NCI-H2227 (cell line): ENCODE measurements at regions not wholly inside any gene's neighbourhood (a gene's known extent, or its start where the extent isn't known, plus 50 kb on each side); places are given as distances from the start of the nearest gene placed in this dataset.
"Not testable (repeated sequence)": the region's sequence is repeated elsewhere in the genome, so short reads cannot be mapped to it uniquely, and the experiment has no call there.

Experiments used
- DNase-seq: peaks from one replicate; lab custom pipeline; 2025; ENCODE audit not compliant: unreplicated experiment; lab: John Stamatoyannopoulos, UW

DNA sequence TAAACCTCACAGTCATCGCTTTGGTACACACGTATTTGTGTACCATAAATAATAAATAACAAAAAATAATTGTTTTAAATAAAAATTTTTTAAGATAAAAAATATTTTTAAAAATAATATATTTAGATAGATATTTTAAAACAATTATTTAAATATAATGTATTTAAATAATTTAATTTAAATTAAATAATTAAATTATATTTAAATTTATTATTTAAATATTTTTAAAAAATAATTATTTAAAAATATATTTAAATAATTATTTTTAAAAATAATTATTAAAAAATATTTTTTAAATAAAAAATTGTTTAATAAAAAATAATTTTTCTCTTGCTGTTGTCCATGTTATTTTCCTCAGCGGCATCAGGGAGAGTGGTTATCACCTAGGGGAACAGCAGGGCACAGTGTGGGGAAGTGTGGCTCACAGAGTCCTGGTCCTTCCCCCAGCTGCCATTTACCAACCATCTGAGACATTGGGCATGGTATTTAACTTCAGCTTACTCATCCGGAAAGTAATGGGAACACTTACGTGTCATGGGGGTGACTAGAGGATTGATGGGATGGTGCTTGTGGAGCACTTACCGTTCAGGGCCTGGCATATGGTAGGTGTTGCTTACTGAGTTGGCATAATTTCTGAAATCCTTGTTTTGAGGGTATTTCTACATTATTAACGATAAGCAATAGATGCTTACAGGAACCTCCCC lies 92.9 kb upstream of the TSPAN2 start:
- peak; percentile 6 for DNase-seq

DNA sequence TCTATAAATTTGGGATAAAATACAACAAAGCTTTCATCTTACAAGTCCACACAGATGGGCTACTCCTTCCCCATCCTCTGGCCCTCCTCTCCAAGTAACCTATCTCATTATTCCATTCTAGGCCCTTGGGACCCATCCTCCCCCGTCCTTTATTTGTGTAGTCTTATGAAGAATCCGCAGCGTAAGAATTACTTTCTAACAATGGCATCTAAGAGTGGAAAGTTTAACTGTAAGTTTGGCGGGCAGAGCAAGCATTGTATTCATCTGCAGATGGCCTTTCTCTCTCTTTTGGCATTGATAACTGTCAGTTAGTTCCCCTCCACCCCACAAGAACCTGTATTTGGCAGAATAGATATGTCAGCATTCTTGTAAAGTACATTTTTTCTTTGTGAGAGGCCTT lies 91.9 kb upstream of the TSPAN2 start:
- DNase-seq, result no peak

DNA sequence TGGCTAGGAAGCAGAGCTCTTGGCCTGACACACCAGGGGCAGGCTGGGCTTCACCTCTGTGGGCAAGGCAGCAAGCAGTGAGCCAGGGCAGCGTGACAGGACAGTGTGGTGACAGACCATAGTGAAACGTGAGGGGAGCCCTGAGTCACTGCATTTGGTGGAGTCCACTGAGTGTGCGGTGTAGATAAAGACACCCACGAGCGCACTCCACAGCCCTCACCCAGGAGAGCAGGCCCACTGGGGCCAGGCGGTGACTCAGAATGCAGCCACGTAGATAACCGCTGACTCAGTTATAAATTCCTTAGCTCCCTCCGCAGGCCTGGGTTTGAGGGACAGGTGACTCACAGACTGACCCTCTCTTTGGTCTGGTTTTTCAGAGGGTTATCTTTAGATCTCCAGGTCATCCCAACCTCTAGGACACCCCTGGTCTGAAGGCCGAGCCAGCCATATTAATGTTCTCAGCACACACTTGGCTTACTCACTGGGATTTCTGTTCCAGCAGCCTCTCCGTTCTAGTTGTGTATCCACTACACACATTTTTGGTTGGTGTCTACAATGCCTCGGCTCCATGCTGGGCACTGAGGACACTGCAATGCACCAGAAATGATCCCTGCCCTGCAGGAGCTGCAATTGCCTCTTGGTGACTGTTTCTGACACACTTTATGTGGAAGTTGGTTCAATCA lies 90.2 kb upstream of the TSPAN2 start:
- DNase-seq, result no peak

DNA sequence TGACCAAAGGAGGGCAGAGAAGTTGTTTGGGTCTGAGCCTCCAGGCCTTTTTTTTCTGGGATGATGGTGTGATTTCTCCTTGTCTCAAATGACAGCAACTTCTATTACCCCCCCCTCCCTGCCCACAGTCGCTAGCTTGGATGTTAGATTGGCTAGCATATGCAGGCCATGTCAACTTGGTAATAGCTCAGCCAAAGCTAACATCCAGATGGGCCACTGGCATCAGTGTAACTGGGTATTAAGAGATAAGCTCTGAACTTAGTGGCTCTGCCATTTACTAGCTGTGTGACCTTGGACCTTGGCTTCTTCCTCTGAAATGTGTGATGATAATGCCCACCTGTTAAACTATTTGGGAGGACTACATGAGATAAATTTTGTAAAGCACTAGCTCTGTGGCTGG lies 86.9 kb upstream of the TSPAN2 start:
- DNase-seq, result no peak

DNA sequence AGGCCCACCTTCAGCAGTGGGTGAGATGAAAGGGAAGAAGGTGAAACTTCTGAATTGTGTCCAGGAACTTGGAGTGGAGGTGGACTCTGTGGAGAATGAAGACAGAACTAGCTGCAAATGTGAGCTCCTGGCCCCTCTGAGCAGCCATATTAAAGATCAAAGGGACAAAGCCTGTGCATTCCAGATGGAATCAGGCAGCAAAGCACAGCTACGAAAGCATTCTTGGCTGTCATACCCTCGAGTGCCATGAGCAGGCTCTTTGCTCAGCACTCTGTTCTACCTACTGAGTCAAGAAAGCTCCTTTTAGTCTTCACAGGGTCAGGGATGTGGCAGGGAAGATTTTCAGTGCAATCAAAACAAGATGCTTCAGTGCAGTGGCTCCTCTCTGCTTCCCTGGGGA lies 86.3 kb upstream of the TSPAN2 start:
- no peak for DNase-seq

DNA sequence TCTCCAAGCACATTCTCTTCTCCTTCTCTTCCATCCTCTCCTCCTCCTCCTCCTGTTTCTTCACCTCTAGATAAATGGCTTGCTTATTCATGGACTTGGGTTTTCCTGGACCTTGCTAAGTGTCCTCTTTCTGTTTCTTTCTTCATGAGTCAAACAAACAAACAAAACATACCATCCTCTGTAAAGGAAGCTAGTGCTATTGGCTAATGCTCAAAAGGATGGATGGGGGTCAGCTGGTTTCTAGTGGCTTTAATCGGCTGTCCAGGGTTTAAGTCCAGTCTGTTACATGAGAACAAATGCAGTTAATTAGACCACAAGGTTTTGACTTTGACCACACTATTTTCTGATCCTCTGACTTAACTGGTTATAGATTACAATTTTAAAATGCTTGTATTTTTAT lies 83.8 kb upstream of the TSPAN2 start:
- DNase-seq, result no peak

DNA sequence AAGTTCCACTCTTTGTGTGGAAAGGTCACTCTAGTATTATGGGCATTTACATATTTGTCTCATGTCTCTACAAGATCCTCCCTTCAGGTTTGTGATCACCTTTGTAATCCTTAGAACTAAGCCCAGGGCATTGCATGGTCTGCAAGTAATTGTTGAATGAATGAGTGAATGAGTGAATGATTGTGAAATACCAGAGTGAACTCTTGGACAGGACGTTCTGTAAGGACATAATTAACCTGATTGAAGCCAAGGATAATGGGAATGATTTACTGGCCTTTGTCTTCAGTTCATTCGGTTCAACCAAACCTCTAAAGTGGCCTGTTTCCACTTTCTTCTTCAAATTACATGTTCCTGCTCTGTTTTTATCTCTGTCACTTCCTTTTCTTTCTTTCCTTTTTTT lies 83.0 kb upstream of the TSPAN2 start:
- no peak for DNase-seq

DNA sequence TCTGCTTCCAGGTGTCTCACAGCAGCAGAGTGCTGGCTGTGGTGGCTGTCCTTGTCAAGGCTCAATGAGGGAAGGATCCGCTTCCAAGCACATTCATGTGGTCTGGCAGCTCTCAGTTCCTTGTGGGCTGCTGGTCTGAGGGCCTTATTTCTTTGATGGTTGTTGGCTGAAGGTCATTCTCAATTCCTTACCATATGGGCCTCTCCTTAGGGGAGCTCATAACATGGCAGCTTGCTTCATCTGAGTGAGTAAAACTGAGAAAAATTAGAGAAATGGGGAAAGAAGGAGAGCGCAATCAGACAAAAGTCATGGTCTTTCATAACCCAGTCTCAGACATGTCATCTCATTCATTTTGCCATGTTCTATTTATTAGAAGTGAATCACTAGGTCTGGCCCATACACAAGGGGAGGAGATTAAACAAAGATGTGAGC lies 81.7 kb upstream of the TSPAN2 start:
- DNase-seq, result no peak

DNA sequence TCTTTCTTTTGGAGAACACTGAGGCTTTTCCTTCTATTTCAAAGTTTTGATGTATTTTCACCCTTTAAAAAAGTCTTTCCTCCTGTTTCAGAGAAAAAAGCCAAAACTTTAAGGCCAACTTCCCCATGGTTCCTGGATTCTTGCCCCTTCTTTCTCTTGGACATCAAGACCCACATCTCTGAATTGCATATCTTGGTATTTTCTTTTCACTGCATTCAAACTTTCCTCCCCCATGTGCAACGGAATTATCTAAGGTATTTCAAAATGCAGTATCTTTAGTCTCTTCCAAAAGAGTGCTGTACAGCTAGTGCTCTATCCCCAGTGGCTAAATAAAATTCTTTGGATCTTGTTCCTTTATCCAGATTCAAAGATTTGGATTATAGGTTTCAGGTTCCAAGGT lies 81.1 kb upstream of the TSPAN2 start:
- DNase-seq, result no peak

DNA sequence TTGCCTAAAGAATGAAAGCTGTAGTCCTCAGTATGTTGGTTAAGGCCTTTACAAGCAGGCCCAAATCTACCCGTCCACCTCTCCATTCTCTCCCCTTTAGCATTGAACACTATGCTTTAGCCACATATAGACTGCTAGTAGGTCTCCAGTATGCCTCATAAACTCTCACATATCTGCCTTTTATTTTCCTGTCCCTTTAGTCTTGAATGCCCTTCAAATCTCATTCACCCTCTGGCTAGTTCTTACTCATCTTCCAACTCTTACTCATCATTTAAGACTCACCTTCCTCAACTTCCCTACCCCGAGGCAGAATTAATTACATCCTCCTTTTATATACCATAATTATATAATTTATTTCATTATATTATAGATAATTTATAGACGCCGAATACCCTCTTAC lies 78.7 kb upstream of the TSPAN2 start:
- DNase-seq, result no peak

DNA sequence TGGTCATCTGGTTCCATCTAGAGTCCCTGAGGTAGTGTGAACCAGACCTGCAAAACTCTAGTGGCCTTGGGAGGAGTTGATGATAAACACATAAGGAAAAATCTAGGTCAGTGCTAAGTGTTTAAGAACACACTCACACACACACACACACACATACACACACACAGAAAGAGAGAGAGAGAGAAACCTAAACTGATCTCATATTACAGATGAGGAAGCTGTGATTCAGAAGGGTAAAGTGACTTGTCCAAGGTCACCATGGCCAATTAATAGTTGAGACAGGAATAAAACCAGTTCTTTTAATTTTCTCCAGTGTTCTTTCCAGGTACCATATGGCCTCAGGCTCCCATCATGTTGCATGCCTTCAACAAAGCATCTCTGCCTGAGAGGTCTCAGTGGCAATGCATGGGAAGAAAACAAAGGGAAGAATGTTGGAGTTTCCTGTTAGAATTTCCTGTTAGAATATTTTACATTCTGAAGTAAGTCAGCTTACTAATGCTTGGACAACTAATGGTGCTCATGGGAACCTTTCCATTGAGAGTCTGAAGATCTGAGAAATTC lies 77.3 kb upstream of the TSPAN2 start:
- DNase-seq, result no peak

DNA sequence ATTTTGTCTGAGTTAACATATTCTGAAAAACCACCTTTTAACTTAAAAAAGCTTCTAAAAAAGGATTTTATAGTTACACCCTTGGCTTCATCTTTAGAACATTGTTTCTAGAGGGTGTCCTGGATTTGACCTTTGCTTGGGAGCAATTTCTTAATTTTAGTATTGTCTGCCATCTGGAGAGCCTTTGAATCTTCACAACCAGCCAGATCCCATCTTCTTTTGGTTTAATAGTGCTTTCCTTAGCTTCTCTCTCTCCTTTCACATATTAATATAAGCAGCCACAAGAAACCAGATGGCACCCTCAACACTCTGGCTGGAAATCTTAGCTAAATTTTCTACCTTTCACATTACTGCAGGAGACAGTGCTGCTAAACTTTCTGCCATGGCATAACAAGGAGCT lies 76.5 kb upstream of the TSPAN2 start:
- no peak for DNase-seq

DNA sequence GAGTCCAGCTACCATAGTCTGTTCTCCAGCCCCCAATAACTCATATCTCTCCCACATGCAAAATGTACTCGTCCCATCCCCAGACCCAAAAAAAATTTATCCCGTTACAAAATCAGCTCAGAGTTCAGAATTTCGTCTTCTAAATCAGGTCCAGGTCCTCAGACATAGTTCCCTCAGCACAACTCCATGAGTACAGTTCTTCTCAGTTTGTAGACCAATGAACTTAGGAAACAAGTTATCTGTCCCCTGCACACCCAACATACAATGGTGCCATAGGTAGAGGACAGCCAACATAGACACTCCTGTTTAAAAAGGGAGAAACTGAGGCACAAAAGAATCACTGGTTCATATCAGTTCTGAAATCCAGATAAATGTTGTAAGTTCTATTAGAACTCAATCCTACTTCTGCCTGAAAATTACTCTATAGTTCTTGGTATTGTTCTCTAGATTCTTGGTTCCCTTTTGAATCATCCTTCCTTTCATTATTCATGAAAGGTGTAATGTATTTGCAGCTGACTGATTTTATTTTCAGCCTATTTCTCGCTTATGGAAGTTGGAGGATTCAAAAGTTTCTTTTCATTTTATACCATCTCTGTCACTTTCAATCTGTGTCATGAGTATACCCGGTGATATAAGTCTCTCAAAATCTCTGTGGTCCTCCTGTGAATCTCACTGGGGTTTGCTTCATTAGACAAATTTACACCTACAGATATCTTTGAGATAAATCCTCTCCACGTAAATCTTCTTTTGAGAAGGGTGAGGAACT lies 75.8 kb upstream of the TSPAN2 start:
- no peak for DNase-seq

DNA sequence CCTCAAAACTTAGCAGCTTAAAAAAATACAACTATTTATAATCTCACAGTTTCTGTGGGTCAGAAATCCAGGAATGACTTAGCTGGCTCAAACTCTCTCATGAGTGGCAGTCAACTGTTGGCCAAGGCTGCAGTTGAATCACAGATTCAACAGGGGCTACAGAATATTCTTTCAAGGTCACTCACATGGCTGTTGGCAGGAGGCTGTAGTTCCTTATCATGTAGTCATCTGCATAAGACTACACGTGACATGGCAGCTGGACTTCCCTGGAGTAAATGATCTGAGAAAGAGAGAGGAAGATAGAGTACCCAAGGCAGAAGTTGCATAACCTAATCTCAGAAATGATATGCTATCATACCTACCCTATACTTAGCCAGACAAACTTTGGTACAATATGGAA lies 75.2 kb upstream of the TSPAN2 start:
- no peak for DNase-seq

DNA sequence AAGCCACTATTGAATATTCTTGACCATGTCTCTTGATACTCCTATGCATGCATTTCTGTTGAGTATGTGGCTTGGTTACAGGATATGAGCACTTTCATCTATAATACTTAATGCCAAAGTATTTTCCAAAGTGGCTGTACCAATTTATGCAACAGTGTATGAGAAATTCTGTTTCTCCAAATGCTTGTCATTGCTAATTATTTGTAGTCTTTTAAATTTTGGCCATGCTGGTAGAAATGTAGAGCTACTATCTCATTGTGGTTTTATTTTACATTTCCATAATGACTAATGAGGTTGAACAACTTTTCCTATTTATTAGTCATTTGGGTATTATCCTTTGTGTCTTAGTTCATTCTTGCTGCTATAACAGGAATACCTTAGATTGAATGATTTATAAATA lies 71.4 kb upstream of the TSPAN2 start:
- DNase-seq, result no peak

DNA sequence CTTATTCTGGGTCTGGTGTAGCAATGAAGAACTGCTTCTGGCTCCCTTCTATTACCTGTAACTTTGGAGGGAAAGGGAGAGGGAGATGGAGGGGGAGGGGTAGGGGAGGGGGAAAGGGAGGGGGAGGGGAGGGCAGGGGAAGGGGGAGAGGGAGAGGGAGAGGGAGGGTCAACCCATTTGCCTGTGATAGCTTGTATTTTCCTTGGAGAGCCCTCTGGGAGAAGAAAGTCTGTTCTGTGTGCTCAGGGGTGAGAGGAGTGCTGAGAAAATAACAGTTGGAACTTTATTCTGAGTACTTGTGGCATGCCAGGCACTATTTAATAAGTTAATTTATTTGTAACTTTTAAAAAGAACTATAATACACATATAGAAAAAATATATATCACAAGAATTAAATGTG lies 70.7 kb upstream of the TSPAN2 start:
- no peak for DNase-seq

DNA sequence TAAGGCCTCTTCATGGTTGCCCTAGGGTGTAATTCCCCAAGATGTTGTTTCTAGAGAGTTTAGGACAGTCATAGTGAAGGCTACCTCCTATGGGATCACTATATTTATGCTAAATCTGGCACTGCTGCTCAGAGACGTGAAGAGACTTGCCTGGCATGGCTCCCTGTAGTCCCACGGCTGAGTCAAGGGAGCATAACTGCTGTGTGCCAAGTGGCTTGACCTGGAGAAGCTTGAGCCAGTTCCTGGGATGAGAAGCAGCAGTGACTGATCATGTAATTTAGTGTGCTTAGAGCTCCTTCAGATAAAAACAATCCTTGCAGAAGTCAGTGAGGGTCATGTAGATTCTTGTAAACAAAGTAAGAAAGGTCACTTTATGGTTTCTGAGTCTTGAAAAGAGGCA lies 68.9 kb upstream of the TSPAN2 start:
- DNase-seq, result peak; percentile 58

DNA sequence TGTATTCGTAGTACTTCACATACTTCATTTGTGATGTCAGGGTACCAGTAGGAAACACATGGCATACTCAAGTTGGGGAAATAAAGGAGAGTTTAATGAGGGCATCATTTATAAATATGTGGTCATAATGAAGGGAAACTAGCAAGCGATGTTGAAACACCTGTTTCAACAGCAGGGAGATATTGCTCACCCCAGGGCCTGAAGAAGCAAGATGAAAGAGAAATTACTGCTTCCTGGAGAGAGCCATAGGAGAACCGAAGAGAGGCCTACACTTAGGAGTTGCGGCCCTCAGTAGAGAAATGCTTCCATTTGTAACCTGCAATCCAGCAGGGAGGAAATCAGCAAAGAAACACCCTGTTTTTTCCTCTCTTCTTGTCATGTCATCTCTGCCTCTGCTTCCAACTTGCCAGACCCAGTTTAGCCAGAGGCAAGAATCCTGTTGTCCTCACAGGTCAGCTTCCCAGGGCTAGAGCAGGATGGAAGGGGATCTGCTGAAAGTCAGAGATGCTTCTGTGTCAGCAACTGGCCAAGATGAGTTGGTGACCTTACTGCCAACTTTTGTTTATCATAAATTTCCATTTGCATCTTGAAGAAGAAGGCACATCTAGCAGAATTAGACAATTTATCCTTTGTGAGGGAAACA lies 67.6 kb upstream of the TSPAN2 start:
- DNase-seq, result no peak

DNA sequence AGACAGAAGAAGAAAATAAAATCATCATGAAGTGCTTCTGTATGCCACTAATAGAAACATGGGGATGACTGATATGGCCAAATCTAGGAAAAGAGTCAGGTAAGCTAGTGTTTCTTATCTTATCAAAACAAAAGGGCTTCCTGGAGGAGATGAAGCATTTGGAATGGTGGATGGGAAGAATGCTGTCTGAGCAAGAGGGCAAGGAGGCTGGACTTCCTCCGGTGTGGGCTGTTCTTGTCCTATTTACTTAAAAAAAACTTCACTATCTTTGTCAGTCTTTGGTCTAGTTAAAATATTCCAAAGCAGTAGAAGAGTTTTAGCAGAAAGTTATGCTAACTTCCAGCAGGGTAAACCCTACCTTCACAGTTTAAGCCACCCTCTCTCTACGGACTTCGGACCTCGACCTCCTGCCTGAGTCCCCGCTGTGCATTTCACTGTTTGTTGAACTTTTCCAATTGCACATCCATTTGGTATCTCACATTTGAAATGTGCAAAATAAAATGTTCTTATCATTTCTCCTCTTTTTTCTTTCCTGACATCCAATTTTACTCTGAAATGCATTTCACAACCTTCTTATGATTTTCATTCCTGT lies 64.8 kb upstream of the TSPAN2 start:
- DNase-seq, result no peak

DNA sequence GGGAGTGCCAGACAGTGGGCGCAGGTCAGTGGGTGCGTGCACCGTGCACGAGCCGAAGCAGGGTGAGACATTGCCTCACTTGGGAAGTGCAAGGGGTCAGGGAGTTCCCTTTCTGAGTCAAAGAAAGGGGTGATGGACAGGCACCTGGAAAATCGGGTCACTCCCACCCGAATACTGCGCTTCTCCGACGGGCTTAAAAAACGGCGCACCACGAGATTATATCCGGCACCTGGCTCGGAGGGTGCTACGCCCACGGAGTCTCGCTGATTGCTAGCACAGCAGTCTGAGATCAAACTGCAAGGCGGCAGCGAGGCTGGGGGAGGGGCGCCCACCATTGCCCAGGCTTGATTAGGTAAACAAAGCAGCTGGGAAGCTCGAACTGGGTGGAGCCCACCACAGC lies 58.6 kb upstream of the TSPAN2 start:
- DNase-seq, result not testable (repeated sequence)

DNA sequence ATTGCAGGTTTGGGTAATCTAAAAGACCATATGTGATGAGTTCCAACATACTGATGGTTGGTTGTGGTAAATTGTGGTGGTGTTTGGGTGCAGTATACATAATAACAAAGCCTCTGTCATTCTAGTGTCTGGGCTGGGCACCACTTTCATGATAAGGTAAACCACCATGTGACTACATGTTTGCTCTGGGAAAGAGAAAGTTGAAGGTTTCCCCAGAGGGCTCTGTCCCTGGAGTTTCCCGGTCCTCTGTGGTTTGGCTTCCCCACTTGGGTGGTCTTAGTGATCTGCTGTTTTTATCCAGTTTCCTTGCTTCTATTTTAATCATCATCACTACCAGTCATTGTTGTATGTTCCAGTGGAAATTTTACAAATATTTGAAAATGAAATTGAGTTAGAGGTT lies 55.9 kb upstream of the TSPAN2 start:
- DNase-seq, result no peak
